HG03108 (cell line): ENCODE measurements at regions not wholly inside any gene's neighbourhood (a gene's known extent, or its start where the extent isn't known, plus 50 kb on each side); places are given as distances from the start of the nearest gene placed in this dataset.
"Not testable (repeated sequence)": the region's sequence is repeated elsewhere in the genome, so short reads cannot be mapped to it uniquely, and the experiment has no call there.

Experiments used
- ATAC-seq: cut with Tn5 transposase; IDR thresholded peaks from one replicate; pipeline ENCODE4 v1.9.1; 2021; ENCODE audit warnings: moderate library complexity; ENCODE audit not compliant: unreplicated experiment

DNA sequence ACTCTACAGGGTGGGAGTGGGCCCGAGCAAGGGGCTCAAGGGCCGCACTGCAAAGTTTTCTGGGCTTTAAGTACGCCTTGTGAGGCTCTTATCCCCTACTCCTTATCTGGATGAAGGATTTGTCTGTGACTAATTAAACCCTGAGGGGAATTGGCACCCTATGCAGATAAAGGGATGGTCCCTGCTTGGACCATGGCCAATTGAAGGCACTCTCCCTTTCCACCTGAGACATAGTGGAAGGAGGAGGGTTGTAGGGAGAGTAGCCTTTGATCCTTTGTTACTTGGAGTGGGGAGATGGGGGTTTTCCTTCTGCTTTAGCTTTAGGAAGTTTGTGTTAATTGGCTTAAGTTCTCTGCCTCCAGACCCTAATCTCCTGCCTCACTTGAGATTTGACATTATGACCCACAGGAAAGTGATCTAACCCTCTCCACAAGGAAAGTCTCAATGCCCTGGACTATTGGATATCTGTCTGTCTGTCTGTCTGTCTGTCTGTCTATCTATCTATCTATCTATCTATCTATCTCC is 1158.8 kb upstream of the SORCS1 start:
- ATAC-seq = no peak

GRCh38 chr10:108319434-108320222 is 1155.1 kb upstream of the SORCS1 start:
- ATAC-seq = no peak

- ATAC-seq = not testable (repeated sequence)
These were observed 1151.1 kb upstream of the SORCS1 start for GRCh38 chr10:108315636-108316035.

GRCh38 chr10:108307925-108308312 is 1143.4 kb upstream of the SORCS1 start:
- ATAC-seq = no peak

DNA sequence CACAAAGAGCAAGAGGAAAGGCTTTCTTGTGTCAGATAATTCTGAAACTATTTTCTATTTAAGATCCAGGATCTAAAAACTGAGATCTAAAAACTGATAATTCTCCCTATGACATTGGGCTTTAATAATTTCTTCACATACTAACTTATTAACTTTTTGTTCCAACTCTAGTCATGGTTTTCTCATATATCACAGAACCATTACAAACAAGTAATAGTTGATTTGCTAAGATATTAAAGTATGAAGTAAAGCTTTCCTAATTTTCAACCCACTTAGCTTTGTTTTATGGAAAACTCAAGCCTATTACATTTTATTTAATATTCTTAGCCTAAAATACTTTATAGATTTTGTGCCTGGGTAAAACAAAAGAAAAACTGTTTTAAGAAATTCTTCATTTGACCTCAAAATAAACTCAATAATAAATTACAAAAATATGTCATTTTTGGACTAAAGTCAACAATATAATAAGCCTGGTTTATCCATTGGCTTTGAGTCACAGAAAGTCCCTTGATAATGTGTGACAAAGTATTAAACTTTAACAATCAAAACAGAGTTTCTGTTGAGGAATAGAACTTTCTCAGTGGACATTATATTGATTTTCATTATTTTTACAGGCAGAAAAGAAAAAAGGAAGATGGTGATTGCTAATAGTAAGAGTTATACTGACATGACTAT is 1142.9 kb upstream of the SORCS1 start:
- ATAC-seq = no peak

GRCh38 chr10:108303149-108303548 is 1138.6 kb upstream of the SORCS1 start:
- no peak for ATAC-seq

GRCh38 chr10:108301002-108301401 is 1136.5 kb upstream of the SORCS1 start:
- no peak for ATAC-seq

DNA sequence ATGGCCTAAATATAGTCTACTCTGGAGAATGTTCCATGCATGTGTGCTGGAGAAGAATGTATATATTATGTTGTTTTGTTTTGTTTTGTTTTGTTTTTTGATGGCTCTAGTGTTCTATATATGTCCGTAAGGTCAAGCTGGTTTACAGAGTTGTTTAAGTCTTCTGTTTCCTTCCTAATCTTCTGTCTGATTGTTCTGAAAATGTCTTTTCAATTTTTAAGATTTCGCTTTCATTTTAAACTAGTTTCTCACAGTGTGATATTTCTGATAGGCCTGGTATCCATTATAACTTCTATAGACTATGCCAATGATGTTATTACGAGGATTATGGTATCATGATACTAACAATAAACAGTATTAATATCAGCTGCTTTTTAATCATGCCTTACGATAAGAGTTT is 1126.3 kb upstream of the SORCS1 start:
- ATAC-seq = no peak

- ATAC-seq = no peak
These were observed 1111.6 kb upstream of the SORCS1 start for GRCh38 chr10:108275895-108276685.

DNA sequence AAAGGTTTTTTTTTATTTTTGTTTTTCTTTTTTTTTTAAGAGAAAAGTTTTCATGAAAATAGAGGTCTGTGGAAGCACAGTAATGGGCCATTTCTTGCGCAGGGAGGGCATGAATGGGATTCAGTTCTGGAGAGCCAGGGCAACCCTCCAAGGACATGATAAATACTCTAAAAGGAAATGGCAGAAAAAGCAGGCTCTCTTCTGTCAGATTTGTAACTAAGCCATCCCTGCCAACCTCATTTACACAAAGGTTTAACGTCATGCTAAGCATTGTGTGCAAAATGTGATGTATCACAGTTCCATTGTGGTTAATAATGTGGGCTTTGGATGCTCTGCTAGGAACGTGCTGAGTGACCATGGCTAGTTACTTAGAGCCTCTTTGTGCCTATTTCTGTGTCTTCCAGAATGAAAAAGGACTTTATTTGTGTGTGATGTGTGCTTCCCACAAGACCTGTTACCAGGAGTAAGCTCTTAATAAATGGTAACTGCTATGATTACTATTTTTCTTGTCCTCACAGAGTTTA is 1095.9 kb upstream of the SORCS1 start:
- ATAC-seq = no peak

DNA sequence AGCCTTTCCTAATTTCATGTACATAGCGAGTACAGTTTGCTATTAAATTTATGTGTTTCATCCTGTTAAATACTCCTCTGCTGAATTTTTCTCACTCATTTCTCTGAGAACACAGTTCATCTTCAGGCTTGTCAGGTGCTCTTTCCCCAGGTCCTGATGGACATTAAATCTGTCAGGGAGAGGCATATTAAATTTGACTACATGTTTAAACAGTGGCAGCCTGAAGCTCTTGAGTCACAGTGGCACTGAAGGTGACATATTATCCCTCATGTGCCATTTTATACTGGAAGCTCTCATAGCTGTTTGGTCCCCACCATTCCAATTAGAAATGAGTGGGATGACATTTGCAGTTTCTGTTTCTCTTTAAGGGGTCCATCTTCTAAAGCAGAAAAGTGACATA is 1089.6 kb upstream of the SORCS1 start:
- no peak for ATAC-seq

GRCh38 chr10:108252771-108253170 is 1088.3 kb upstream of the SORCS1 start:
- no peak for ATAC-seq

- no peak for ATAC-seq
These were observed 1086.6 kb upstream of the SORCS1 start for GRCh38 chr10:108250936-108251620.

DNA sequence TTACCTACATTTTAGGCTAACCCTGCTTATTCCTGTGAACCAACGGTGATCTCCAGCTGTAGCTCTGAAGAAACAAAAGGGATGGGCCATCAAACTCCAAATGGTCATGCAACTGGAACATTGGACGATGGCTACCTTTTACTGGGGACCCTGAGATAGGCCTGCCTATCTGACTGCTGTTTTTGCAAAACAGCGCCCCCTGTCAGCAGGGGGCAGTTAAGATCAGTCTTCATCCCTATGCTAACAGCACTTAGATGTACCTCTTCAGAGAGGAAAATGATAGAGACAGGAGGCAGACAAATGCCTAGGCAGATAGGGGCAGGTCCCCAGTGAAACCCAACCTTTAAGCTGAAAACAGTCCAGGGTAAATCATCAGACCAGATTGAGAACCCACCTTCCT is 1085.4 kb upstream of the SORCS1 start:
- no peak for ATAC-seq

DNA sequence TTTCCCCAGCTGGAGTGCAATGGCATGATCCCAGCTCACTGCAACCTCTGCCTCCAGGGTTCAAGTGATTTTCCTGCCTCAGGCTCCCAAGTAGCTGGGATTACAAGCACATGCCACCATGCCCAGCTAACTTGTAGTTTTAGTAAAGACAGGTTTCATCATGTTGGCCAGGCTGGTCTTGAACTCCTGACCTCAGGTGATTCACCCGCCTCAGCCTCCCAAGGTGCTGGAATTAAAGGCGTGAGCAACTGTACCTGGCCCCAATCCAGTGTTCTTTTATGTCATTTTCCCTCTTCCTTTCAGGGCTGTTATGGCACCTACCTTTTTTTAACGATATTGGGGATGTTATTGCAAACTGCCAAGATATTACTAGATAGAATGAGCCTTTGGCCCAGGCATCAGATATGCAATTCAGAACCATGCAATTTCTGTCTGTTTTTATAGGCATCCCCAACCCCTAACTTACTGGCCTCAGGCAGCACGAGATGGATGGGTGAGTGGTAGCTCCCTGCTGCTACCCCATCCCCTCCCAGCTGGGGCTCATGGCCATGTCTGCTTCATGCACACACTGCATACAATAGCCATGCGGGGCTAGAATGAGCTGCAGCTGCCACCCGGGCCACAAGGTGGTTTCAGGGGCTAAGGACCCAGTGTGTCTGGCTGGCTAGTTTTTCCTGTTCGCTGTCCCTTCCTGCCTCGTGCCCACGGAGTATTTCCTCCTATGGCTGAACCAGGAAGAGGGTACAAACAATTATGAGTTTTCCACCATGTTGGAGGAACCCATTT is 1080.1 kb upstream of the SORCS1 start:
- no peak for ATAC-seq

- no peak for ATAC-seq
These were observed 1076.7 kb upstream of the SORCS1 start for GRCh38 chr10:108241166-108241565.

GRCh38 chr10:108238261-108238660 is 1073.8 kb upstream of the SORCS1 start:
- no peak for ATAC-seq

GRCh38 chr10:108230478-108231170 is 1066.1 kb upstream of the SORCS1 start:
- ATAC-seq = no peak

DNA sequence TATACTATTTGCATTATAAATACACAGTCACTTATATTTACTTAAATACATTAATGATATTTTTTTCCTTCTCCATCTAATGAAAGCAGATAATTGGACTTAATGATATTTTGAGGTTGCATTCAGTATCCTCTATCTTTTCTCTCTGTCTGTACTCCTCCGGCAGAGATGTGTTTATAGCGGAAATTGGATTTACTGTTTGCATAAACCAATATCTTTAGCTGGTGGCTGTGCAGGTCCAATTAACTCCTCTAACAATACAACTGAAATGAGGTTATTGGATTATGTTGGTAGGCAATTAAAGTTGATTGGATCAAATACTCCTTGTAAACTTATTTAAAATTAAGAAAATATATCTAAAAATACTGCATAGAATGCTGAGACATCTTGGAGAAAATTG is 1044.2 kb upstream of the SORCS1 start:
- no peak for ATAC-seq
